ENCODE measurements at regions not wholly inside any gene's neighbourhood (a gene's known extent, or its start where the extent isn't known, plus 50 kb on each side); places are given as distances from the start of the nearest gene placed in this dataset.

GRCh38 chr1:190619724-190620123, 142.1 kb upstream of the BRINP3 start:
- no peak for TF ChIP-seq CTCF (conservative IDR thresholded peaks at IDR 0.05)
- no peak for DNase-seq (ENCODE audit: low read depth, low spot score)
- Mint-ChIP-seq H3K36me3 (ENCODE audit: low read depth) (no peaks in the 10 kb centered on the region), H3K4me3 (no peak overlapping the region), H3K27me3 (ENCODE audit: low read depth) (no peaks in the 10 kb centered on the region), H3K4me1 (no peaks in the 10 kb centered on the region), H3K9me3 (peaks cover 5% of the 10 kb centered on the region), H3K27ac (ENCODE audit: unreplicated experiment) (no peak overlapping the region)

- DNase-seq (ENCODE audit: low read depth, low spot score), result no peak
- Mint-ChIP-seq H3K9me3 (peaks cover 8% of the 10 kb centered on the region), H3K4me3 (no peak overlapping the region), H3K36me3 (ENCODE audit: low read depth) (no peaks in the 10 kb centered on the region), H3K27me3 (ENCODE audit: low read depth) (no peaks in the 10 kb centered on the region), H3K4me1 (no peaks in the 10 kb centered on the region), H3K27ac (ENCODE audit: unreplicated experiment) (no peak overlapping the region)
- TF ChIP-seq CTCF (conservative IDR thresholded peaks at IDR 0.05), result no peak
These were observed 155.8 kb upstream of the BRINP3 start for GRCh38 chr1:190633488-190633887.

- peaks cover 4% of the 10 kb centered on the region for H3K9me3 Mint-ChIP-seq
- no peak for DNase-seq (ENCODE audit: low read depth, low spot score)
- no peak overlapping the region for H3K27ac Mint-ChIP-seq (ENCODE audit: unreplicated experiment)
- no peak overlapping the region for H3K4me3 Mint-ChIP-seq
- no peaks in the 10 kb centered on the region for H3K4me1 Mint-ChIP-seq
- no peaks in the 10 kb centered on the region for H3K36me3 Mint-ChIP-seq (ENCODE audit: low read depth)
- no peak for TF ChIP-seq CTCF (conservative IDR thresholded peaks at IDR 0.05)
- no peaks in the 10 kb centered on the region for H3K27me3 Mint-ChIP-seq (ENCODE audit: low read depth)
These were observed 156.5 kb upstream of the BRINP3 start for GRCh38 chr1:190634134-190634533.

GRCh38 chr1:190649553-190649952, 171.9 kb upstream of the BRINP3 start:
- no peak overlapping the region for H3K4me3 Mint-ChIP-seq
- H3K9me3 Mint-ChIP-seq, result peaks cover 2% of the 10 kb centered on the region
- H3K27me3 Mint-ChIP-seq (ENCODE audit: low read depth), result peaks cover 7% of the 10 kb centered on the region
- no peak overlapping the region for H3K27ac Mint-ChIP-seq (ENCODE audit: unreplicated experiment)
- no peak for DNase-seq (ENCODE audit: low read depth, low spot score)
- TF ChIP-seq CTCF (conservative IDR thresholded peaks at IDR 0.05), result no peak
- H3K4me1 Mint-ChIP-seq, result no peaks in the 10 kb centered on the region
- no peaks in the 10 kb centered on the region for H3K36me3 Mint-ChIP-seq (ENCODE audit: low read depth)

GRCh38 chr1:190658907-190659306, 181.2 kb upstream of the BRINP3 start:
- Mint-ChIP-seq H3K4me3 (no peak overlapping the region), H3K36me3 (ENCODE audit: low read depth) (no peaks in the 10 kb centered on the region), H3K27me3 (ENCODE audit: low read depth) (peaks cover 3% of the 10 kb centered on the region), H3K9me3 (no peaks in the 10 kb centered on the region), H3K4me1 (no peaks in the 10 kb centered on the region), H3K27ac (ENCODE audit: unreplicated experiment) (no peak overlapping the region)
- DNase-seq (ENCODE audit: low read depth, low spot score), result no peak
- no peak for TF ChIP-seq CTCF (conservative IDR thresholded peaks at IDR 0.05)

- no peak for DNase-seq (ENCODE audit: low read depth, low spot score)
- H3K27me3 Mint-ChIP-seq (ENCODE audit: low read depth), result no peaks in the 10 kb centered on the region
- H3K4me3 Mint-ChIP-seq, result no peak overlapping the region
- H3K27ac Mint-ChIP-seq (ENCODE audit: unreplicated experiment), result no peak overlapping the region
- no peak for TF ChIP-seq CTCF (conservative IDR thresholded peaks at IDR 0.05)
- H3K4me1 Mint-ChIP-seq, result no peaks in the 10 kb centered on the region
- H3K36me3 Mint-ChIP-seq (ENCODE audit: low read depth), result no peaks in the 10 kb centered on the region
- no peaks in the 10 kb centered on the region for H3K9me3 Mint-ChIP-seq
These were observed 186.3 kb upstream of the BRINP3 start for GRCh38 chr1:190663962-190664361.

Measured in neural crest cell (in vitro differentiated cells).